ENCODE measurements at regions not wholly inside any gene's neighbourhood (a gene's known extent, or its start where the extent isn't known, plus 50 kb on each side); places are given as distances from the start of the nearest gene placed in this dataset.

DNA sequence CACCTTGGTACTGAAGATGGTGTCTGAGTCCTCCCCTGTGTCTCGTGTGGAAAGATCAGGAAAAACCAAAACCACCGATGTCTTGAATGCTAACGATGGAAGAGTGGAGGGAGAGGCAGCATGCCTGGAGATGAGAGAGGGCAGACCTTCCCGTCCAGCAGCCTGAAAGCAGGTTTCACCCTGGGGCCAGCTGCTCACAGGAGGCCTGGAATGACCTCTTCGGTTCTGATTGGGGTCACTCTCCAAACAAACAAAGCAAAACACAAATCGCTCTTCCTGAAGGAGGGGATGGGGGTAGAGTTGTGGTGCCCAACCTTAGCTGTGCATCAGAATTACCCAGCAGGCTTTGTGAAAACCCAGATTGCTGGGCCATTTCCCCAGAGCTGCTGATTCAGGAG, 142.3 kb upstream of the SOX1 start:
- TF ChIP-seq, protein P1, sequence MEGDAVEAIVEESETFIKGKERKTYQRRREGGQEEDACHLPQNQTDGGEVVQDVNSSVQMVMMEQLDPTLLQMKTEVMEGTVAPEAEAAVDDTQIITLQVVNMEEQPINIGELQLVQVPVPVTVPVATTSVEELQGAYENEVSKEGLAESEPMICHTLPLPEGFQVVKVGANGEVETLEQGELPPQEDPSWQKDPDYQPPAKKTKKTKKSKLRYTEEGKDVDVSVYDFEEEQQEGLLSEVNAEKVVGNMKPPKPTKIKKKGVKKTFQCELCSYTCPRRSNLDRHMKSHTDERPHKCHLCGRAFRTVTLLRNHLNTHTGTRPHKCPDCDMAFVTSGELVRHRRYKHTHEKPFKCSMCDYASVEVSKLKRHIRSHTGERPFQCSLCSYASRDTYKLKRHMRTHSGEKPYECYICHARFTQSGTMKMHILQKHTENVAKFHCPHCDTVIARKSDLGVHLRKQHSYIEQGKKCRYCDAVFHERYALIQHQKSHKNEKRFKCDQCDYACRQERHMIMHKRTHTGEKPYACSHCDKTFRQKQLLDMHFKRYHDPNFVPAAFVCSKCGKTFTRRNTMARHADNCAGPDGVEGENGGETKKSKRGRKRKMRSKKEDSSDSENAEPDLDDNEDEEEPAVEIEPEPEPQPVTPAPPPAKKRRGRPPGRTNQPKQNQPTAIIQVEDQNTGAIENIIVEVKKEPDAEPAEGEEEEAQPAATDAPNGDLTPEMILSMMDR (IDR thresholded peaks at IDR 0.05) = no peak
- H3K36me3 ChIP-seq (ENCODE audit: low read depth) = no peaks in the 10 kb centered on the region
- DNase-seq = no peak
- H3K9me3 ChIP-seq = no peaks in the 10 kb centered on the region
- intact Hi-C loops (cut with DNase I, micrococcal nuclease) = no loop called here
- no peak overlapping the region for H3K4me3 ChIP-seq
- no peaks in the 10 kb centered on the region for H3K4me1 ChIP-seq (ENCODE audit: low read depth)
- no peak for ATAC-seq

DNA sequence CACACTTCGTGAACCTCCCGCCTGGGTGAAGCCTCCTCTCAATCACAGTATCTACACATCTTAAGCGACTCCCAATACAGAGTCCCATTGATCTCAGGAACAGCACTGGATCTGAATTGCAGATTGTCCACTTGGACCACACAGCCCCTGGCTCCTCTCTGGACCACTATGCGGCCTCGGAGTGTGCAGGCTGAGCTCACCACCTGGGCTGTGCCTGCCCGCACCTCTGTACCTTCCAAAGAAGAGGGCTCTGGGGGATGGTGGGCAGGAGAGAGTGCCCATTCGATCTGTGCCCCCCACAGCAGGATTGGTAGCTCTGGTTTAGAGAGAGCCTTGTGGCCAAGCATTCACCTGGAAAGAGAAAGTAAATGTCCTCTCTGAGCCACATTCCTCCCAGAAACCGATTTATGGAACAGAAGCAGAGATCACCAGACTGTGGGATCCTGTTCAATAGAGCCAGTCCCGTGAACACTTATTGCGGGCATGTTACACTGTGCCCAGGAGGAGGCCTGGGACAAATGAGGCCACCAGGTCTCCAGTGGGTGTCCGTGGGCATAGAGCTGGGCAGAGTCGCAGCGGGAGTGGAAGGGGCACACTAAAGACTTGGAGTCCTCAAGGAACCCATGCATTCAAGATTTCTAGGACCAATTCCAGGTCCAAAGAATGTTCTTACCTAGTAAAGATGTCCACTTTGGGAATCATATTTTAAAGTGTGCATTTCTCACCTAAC, 141.6 kb upstream of the SOX1 start:
- Histone ChIP-seq H3K4me1 (ENCODE audit: low read depth) (no peaks in the 10 kb centered on the region), H3K9me3 (no peaks in the 10 kb centered on the region), H3K4me3 (no peak overlapping the region), H3K36me3 (ENCODE audit: low read depth) (no peaks in the 10 kb centered on the region)
- intact Hi-C loops (cut with DNase I, micrococcal nuclease) = no loop called here
- TF ChIP-seq, protein P1 (IDR thresholded peaks at IDR 0.05) = no peak
- no peak for ATAC-seq
- no peak for DNase-seq

DNA sequence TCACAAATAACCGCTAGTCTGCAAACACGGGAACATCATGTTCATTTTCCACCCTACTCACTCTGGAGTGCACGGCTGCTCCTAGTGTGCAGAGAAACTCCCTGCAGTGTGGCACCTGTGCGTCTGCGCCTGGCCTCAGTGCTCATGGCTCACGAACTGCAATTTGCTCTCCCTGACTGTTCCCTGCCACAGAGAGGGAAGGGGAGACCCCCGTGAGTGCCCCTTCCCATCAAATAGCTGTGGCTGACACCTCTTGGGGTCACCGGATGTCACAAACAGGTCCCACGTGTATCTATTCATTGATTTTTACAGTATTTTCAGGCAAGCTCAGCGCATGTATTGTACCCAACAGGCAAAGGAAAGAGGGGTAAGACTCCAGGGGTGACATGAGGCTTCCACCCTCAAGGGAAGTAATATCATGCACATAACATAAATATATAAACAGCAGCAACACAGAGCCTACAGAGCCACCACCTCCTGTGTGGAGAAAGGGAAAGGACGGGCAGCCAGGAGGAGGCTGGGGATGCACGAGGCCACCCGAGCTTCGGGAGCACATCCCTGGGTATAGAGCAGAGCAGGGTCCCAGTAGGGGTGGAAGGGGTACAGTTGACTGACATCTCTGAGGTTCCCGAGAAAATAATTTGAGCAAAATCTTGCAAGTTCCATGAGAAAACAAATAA, 140.3 kb upstream of the SOX1 start:
- DNase-seq = no peak
- no peak overlapping the region for H3K4me3 ChIP-seq
- ATAC-seq = no peak
- intact Hi-C loops (cut with DNase I, micrococcal nuclease) = no loop called here
- no peaks in the 10 kb centered on the region for H3K36me3 ChIP-seq (ENCODE audit: low read depth)
- H3K9me3 ChIP-seq = peaks cover under 1% of the 10 kb centered on the region
- TF ChIP-seq, protein P1 (IDR thresholded peaks at IDR 0.05) = no peak
- no peaks in the 10 kb centered on the region for H3K4me1 ChIP-seq (ENCODE audit: low read depth)

DNA sequence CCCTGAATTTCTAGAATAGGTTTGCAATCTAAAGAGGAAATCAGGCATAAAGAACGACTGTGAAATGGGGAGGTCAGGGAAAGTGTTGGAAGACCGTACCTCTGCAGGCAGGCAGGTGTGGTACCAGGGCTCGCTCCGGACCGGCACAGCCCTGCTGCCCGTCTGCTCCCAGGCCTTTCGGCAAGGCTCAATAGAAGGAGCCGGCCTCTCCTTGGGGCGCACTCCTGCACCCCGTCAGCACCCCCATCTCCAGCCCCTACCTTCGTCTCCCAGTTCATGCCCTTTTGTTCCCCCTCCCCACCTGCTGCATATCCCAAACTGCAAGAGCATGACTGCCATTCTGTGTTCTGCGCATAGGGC, 139.8 kb upstream of the SOX1 start:
- TF ChIP-seq, protein P1 (IDR thresholded peaks at IDR 0.05) = no peak
- H3K36me3 ChIP-seq (ENCODE audit: low read depth) = no peaks in the 10 kb centered on the region
- H3K4me3 ChIP-seq = no peak overlapping the region
- ATAC-seq (no peak), DNase-seq (no peak)
- intact Hi-C loops (cut with DNase I, micrococcal nuclease) = no loop called here
- peaks cover 4% of the 10 kb centered on the region for H3K9me3 ChIP-seq
- no peaks in the 10 kb centered on the region for H3K4me1 ChIP-seq (ENCODE audit: low read depth)

DNA sequence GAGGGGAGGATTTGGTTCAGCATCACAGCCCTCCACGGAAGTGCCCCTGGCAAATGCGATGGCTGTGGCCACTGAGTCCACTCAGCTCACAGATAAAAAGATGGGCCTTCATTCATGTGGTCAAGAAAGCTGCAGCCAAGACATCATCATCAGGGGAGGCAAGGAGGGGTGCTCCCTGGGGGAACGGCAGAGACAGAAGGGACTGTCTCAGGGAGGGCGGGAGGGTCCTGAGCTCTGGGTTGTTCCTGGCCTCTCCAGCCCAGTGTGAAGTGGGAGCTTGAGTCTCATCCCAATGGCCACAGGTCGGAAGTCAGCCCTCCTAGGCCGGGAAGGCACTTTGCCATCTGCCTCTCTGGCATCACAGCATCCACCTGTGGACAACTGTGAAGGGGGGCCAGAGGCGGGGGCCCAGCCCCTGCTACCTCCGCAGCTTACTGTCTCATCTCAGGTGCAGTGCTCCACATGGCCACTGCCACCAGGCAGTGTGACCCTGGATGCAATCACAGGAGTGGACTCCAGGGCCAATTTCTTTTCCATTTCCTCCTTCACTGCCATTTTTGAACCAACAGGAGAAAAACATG, 137.8 kb upstream of the SOX1 start:
- intact Hi-C loops (cut with DNase I, micrococcal nuclease) = no loop called here
- H3K4me3 ChIP-seq = no peak overlapping the region
- H3K36me3 ChIP-seq (ENCODE audit: low read depth) = no peaks in the 10 kb centered on the region
- DNase-seq (no peak), ATAC-seq (no peak)
- H3K9me3 ChIP-seq = peaks cover 4% of the 10 kb centered on the region
- TF ChIP-seq, protein P1 (IDR thresholded peaks at IDR 0.05) = no peak
- no peaks in the 10 kb centered on the region for H3K4me1 ChIP-seq (ENCODE audit: low read depth)
